ENCODE measurements at regions not wholly inside any gene's neighbourhood (a gene's known extent, or its start where the extent isn't known, plus 50 kb on each side); places are given as distances from the start of the nearest gene placed in this dataset.

- no peak for DNase-seq (ENCODE audit: low read depth)
Observed at GRCh38 chr2:236855866-236856847, 229.5 kb upstream of the COPS8 start.

- no peak for DNase-seq (ENCODE audit: low read depth)
Observed at GRCh38 chr2:236856848-236857235, 228.8 kb upstream of the COPS8 start.

- no peak for DNase-seq (ENCODE audit: low read depth)
Observed at GRCh38 chr2:236857246-236857645, 228.4 kb upstream of the COPS8 start.

GRCh38 chr2:236857781-236858180 lies 227.9 kb upstream of the COPS8 start:
- DNase-seq (ENCODE audit: low read depth) = no peak

GRCh38 chr2:236858661-236859060 lies 227.0 kb upstream of the COPS8 start:
- DNase-seq (ENCODE audit: low read depth) = no peak

GRCh38 chr2:236859908-236860307 lies 225.8 kb upstream of the COPS8 start:
- no peak for DNase-seq (ENCODE audit: low read depth)

- DNase-seq (ENCODE audit: low read depth) = no peak
Observed at GRCh38 chr2:236861196-236861875, 224.4 kb upstream of the COPS8 start.

- DNase-seq (ENCODE audit: low read depth) = no peak
Observed at GRCh38 chr2:236861944-236862343, 223.7 kb upstream of the COPS8 start.

- no peak for DNase-seq (ENCODE audit: low read depth)
Observed at GRCh38 chr2:236862526-236862925, 223.2 kb upstream of the COPS8 start.

GRCh38 chr2:236862961-236863728 lies 222.5 kb upstream of the COPS8 start:
- peak; percentile 87 for DNase-seq (ENCODE audit: low read depth)

GRCh38 chr2:236863729-236864126 lies 222.0 kb upstream of the COPS8 start:
- no peak for DNase-seq (ENCODE audit: low read depth)

GRCh38 chr2:236865052-236865451 lies 220.6 kb upstream of the COPS8 start:
- no peak for DNase-seq (ENCODE audit: low read depth)

- no peak for DNase-seq (ENCODE audit: low read depth)
Observed at GRCh38 chr2:236866542-236867340, 218.9 kb upstream of the COPS8 start.

GRCh38 chr2:236867441-236868260 lies 218.0 kb upstream of the COPS8 start:
- DNase-seq (ENCODE audit: low read depth) = no peak

- no peak for DNase-seq (ENCODE audit: low read depth)
Observed at GRCh38 chr2:236870370-236870769, 215.3 kb upstream of the COPS8 start.

- peak; percentile 90 for DNase-seq (ENCODE audit: low read depth)
Observed at GRCh38 chr2:236871500-236872001, 214.1 kb upstream of the COPS8 start.

- no peak for DNase-seq (ENCODE audit: low read depth)
Observed at GRCh38 chr2:236872015-236872414, 213.7 kb upstream of the COPS8 start.

GRCh38 chr2:236872981-236873380 lies 212.7 kb upstream of the COPS8 start:
- no peak for DNase-seq (ENCODE audit: low read depth)

GRCh38 chr2:236873636-236874035 lies 212.1 kb upstream of the COPS8 start:
- no peak for DNase-seq (ENCODE audit: low read depth)

- DNase-seq (ENCODE audit: low read depth) = no peak
Observed at GRCh38 chr2:236874866-236875481, 210.7 kb upstream of the COPS8 start.
